Renal cortex interstitium (tissue), 11 donors: ENCODE measurements at regions not wholly inside any gene's neighbourhood (a gene's known extent, or its start where the extent isn't known, plus 50 kb on each side); places are given as distances from the start of the nearest gene placed in this dataset.
A peak's percentile ranks its signal among the peaks of the same experiment; 100 is the strongest.

Experiments
- DNase-seq, 11 donors: peaks; one replicate each; pipeline ENCODE4 v3.0.0-alpha.2; 2013; ENCODE audit warnings: low read depth in 9 of 11, low spot score in 4 of 11; ENCODE audit errors: extremely low read depth in 1 of 11

DNA sequence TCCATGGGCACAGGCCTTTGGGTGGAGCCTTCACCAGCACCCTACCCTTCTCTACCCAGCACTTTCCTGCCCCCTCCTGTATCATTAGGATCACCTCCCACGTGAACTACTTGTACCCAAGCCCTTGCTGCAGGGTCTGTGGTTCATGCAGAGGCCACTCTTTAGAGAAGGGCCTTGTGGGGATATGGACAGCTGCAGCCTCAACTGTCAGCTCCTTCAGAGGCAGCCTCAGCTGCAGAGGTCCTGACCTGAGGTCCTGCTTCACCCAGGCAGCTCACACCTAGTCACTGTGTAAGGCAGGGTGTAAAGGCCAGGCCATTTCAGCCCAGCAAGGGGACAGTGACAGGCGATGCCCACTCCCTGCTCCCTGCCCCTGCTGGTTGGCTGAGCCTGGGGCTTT is 448.6 kb upstream of the PROK2 start:
- no peak for DNase-seq

DNA sequence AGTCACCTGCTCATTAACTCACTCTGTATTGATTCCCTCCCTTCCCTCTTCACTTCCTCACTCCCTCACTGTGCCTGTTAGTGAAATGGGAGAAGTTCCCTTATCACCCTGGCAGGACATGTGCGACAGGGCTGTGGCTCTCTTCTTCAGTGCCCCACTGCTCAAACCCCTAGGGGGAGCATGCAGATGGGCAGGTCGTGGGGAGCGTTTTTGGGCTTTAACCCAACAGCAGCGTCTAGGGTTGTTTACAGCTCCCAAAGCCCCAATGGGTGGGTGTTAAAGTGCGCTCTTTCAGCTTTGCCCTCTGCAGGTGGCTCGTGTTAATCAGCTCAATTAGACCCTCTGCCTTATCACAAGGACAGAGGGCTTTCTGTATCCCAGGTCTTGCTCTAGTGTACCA is 447.8 kb upstream of the PROK2 start:
- DNase-seq, result no peak

DNA sequence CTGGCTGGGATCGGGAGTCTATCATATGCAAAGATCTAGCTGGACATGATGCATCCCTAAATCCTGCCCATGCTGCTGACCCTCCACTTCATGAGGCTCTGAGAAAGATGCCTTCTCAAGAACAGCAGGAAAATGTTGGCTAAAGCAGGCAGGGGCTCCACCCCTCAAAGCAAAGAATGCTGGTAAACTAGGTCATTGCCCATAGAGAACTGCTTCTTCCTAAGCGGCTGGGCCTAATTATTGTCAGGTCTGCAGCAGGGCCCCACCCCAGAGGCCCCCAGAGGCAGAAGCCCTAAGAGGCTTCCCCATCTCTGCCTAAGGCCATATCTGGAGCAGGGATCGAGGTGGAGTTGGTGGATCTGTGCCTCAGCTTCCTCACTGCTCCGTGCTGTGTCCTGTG is 447.4 kb upstream of the PROK2 start:
- DNase-seq, result no peak

DNA sequence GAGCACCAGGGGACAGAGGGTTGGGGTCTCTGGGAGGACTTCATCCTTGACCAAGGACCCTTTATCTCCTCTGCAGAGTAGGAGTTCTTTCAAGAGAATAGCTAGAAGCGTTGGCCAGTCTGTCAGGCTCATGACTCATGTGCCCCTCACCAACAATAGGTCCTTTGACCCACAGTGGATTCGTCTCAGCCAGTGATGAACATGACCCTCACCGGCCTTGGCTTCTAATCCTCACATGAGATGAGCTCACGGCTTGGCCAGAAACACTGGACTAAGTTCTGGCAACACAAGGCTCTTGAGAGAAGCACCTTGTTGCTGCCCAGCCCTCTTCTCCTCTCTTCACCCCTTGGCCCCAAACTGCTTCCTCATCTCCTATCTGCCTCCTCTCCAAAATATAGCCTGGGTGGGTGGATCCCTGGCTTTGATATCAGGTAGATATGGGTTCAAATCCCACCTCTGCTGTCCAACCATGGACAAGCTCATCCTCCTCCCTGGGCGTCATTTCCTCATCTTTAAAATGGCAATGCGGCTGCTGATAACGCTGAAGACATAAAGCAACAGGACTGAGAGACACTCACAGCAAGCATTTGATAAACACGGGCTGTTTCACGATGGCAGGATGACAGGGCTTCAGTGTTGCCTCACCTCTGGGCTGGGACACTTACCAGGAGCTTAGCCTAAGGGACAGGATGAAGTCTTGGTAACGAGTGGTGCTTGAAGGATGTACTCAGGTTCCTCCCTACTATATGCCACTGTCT is 446.7 kb upstream of the PROK2 start:
- DNase-seq, result no peak

DNA sequence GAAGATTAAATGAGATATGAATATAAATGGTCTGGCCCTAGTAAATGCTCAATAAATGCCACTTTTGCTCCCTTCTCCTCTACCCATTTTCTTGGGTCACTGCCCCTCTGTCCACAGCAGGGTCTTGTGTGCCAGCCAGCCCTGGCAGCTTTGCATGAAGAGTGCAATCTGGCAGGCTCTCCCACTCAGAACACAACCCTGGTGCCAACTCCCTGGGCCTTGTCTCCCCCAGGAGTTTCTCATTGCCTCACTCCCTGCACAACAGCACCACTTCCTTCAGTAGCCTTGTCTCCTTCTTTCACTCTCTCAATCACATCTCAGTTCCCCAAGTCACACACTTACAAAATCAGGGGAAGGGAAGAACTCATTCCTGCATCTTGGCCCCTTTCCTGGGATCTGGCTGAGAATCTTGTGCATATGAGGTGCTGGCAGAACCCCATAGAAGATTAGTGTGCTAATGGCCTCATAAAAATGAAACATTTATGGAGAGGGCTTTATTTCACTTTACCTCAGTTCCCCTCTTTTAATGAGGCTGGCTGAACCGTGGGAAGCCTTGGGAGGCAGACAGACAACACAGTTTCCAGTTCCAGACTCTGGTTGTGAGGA is 445.9 kb upstream of the PROK2 start:
- DNase-seq, result no peak

DNA sequence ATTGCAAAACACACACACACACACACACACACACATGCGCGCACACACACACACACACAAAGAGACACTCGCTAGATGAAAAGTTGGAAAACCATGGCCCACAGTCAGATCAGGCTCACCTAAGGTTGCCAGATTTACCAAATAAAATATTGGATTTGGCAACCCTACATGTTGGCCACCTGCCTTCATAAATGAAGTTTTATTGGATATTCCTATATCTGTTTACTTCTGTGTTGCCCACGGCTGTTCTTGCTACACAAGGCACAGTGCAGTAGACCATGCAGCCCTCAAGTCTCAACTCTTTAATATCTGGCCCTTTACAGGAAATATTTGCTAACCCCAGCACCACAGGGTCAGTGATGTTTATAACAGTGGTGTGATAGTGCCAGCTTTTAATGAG is 445.0 kb upstream of the PROK2 start:
- no peak for DNase-seq

DNA sequence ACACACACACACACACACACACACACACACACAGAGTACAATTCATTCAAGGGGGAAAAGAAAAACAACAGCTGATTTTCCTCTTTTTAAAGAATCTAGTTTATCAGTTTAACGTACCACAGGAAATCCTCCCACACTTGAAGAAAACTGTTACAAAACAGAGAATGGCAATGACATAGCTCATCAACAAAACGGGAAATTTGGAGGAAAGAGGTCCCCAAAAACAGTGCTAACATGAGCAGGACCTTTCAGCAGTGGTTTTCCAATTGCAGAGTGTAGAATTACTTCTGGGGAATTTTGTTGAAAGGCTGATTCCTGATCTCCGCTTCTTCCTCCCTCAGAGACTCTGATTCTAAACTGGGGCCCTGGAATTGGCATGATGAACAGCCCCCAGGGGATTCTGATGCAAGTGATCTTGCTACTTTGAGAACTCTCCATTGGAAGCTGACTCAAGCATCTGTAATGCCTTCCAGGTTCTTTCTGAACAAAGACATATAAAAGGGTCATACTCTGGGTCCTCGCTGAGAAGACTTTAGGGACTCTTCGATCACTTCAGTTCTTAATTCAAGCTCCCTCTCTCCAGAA is 442.6 kb upstream of the PROK2 start:
- no peak for DNase-seq

DNA sequence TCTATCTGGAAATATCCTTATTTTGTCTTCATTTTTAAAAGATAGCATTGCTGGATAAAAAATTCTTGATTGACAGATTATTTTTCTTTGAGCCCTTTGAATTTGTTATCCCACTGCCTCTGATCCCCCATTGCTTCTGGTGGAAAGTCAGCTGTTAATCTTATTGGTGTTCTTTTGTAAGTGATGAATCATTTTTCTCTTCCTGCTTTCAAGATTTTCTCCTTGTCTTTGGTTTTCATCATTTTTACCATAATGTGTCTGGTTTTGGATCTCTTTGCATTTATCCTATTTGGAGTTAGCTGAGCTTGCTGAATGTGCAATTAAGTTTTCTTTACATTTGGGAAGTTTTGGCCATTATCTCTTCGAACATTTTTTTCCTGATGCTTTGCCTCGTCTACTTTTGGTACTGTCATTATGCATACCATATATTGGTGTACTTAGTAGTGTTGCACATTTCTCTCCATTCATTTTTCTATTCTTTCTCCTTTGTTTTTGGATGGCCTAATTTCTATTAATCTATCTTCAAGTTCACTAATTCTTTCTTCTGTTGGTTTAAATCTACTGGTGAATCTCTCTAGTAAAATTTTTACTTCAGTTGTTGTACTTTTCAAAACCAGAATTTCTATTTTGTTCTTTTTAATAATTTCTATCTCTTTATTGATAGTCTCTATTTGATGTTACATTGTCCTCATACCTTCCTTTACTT is 440.0 kb upstream of the PROK2 start:
- no peak for DNase-seq

DNA sequence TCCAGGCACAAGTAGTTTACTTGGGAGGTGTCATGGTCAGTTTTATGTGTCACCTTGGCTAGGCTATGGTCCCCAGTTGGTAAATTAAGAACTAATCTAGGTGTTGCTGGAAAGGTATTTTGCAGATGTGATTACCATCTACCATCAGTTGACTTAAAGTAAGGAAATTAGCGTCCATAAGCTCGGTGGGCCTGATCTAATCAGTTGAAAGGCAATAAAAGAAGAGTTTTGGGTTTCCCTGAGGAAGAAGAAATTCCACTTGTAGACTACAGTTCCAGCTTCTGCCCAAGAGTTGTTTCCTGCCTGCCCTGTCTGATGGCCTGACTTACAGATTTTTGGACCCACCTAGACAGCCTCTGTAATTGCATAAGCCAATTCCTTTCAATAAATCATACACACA is 438.7 kb upstream of the PROK2 start:
- DNase-seq, result no peak

DNA sequence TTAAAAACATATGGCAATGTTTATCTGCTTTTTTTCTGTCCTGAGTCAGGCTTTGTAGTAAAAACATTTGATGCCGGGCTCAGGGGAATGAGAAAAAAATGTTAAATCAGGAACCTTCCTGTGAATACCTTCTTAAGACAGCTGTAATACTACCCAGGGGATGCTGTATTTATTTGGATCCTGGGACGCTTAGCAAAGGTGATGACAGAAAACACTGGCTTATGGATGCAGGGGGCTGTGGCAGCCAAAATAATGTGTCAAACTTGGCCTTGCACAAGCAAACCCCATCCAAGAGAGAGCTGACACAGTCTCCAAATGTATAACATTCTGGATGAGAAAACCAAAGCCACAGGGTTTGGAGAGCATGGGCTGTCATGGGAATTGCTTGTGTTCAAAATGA is 438.2 kb upstream of the PROK2 start:
- no peak for DNase-seq

DNA sequence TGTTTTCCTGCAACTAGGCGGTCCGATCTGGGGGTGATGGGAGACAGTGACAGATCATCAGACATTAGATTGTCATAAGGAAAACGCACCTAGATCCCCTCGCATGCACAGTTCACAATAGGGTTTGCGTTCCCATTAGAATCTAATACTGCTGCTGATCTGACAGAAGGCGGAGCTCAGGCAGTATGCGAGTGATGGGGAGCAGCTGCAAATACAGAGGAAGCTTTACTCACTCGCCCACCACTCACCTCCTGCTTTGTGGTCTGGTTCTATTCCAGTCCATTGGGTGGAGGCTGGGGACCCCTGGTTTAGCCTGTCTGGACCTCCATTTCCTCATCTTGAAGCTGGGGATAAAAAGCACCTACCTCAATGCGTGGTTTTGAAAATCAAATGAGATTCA is 437.5 kb upstream of the PROK2 start:
- DNase-seq, result no peak

DNA sequence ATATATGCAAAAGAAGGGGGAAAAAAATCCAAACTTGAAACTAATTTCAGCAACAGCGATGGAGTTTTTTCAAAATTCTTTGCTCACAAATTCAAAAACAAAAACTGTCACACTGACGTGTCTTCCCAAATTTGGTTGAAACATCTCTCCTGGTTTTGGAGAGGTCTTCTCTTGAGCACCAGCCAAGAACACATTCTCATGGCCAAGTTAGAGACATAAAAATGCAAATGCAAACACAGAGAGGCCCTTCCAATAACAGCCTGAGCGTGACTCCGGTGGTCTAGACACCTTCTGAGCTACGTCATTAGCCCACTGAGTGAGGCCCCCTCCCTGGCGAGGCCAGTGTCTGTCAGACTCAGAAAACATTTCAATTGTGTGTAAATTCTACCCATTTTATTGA is 436.0 kb upstream of the PROK2 start:
- no peak for DNase-seq

DNA sequence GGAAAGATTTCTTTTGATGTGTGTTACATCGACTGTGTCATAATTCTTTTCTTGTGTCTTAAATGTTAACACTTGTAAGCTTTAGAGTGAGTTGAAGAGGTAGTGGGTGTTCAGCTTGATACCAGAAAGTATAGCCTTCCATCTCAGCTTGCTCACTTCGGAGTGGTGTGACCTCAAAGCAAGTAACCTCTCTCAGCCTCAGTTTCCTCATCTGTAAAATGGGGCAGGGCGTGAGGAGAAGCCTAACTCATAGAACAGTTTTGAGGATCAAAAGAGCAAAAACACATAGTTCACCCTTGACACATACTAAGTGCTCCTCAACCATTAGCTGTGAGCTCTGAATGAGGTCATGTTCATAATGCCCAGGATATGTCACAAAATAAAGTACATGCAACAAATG is 434.8 kb upstream of the PROK2 start:
- no peak for DNase-seq

DNA sequence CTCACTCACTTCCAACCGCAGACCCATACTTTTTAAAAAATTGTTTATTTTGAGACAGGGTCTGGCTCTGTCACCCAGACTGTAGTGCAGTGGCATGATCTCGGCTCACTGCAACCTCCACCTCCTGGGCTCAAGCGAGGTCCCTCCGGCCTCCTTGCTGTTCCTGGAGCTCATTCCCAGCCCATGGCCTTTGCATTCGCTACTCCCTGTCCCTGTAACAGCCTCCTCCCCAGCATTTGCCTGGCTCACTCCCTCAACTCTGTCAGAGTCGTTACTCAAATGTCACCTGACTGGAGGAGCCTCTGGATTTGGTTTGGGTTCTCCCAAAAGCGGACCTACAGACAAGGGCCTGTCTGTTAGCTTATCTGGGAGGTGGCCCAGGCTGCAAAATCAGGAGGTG is 432.6 kb upstream of the PROK2 start:
- no peak for DNase-seq

DNA sequence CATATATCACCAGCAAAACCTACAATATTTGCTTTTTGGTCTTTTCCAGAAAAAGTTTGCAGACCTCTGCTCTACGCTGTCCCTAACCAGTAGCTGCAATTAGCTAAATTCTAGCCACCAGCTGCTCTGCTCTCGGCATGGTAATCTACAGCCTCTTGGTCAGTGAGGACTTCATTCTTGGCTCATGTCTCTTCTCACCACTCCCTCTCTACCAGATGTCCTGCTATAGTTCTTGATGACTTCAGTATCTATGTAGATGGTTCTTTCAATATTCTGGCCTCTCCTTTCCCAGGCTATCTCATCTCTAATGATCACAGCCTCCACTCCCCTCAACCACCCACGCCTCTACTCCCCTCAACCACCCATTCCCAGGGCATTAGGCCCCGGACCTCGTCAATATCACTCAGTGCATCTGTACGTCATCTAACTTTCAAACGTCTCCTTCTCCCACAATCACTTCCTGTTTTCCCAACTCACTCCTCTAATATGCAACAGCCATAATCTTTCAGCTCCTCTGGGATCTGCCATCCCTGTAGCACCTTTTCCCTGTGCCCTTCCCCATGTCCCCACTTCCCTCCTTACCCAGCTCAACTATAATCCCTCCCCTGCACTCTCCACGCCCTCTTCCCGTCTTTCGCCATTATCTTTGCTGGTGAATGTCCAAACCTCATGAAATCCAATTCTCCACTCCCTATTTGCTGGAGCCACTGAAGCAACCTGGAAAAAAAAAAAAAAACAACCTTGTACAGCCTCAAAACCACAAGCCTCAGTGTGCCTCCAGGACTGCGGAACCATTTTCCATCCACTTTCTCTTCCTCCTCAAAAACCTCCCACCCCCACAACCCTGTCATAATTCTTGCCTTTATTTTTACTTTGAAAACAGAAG is 429.4 kb upstream of the PROK2 start:
- DNase-seq, result no peak

DNA sequence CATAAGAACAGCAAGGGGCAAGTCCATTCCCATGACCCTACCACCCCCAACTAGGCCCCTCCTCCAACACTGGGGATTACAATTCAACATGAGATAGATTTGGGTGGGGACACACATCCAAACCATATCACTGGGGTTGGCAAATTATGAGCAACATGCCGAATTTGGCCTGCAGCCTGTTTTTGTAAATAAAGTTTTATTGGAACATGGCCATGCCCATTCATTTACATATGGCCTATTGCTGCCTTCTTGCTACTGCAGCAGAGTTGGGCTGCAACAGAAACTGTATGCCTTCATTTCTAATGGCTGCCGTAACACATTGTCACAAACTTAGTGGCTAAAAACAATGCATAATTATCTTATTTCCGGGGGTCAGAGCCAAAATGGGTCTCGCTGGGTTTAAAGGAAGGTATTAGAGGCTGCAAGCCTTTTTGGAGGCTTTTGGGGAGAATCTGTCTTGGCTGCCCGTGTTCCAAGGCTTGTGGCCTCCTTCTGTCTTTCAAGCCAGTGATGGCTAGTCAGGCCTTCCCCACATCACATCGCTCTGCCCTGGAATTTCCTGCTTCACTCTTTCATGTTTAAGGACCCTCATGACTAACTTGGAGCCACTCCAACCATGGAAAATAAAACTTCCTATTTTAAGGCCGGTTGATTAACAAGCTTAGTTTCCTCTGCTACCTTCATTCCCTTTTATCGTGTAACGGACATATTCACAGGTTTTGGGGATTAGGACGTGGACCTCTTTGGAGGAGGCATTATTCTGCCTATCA is 428.5 kb upstream of the PROK2 start:
- peak in 7 of 11 donors; percentile 23 to 63 (median 45) for DNase-seq

DNA sequence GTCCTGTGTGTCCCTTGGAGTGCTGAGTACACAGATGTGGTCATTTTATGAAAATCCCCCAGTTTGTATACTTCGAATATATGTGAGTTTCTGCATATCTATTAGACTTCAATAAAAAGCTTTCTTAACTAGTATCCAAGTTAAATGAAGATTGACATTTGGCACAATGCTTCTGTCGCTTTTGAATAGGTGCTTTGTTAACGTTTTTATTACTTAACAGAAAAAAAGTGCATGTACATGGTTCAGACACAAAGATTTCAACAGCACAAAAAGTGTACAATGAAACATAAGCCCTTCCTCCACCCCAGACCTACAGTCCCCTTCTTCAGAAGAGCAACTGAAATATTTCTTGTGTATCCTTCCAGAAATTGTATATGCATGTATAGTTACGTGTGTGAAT is 427.4 kb upstream of the PROK2 start:
- no peak for DNase-seq

DNA sequence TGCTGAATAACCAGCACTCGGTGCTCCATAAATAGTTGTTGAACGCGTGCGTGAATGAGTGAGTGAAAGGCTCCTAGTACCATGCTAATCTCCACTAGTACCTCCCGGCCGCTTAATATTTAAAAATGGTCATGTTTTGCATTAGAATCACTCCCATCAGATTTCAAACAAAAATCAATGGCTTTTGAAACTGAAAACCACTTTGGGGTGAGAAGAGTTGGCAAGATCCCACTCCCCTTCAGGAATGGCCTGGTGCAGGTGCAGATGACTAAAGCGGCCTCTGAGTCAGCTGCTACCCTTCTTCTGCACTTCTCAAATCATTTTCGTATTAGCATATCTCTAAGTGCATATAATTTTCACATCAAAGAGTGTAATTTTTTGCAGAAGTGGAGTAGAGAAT is 425.3 kb upstream of the PROK2 start:
- no peak for DNase-seq
